OCI-LY7 (cell line): ENCODE measurements at regions not wholly inside any gene's neighbourhood (a gene's known extent, or its start where the extent isn't known, plus 50 kb on each side); places are given as distances from the start of the nearest gene placed in this dataset.
"Not testable (repeated sequence)": the region's sequence is repeated elsewhere in the genome, so short reads cannot be mapped to it uniquely, and the experiment has no call there.

Source experiments
- BruUV-seq: library from RNA; stranded (reverse); fragments of 400-500 nt; replicated peaks from 2 replicates; lab custom pipeline; 2021; lab: Mats Ljungman, UMichigan
- CTCF ChIA-PET: fragments of 300-600 bp; sonication (Branson Sonifier 250); formaldehyde crosslinking; loops from one replicate; lab custom pipeline; 2022; ENCODE audit warnings: antibody characterized with exemption; ENCODE audit not compliant: unreplicated experiment; lab: Charles Lee
- POLR2A ChIA-PET: fragments of 300-600 bp; sonication (Branson Sonifier 250); formaldehyde crosslinking; loops from one replicate; lab custom pipeline; 2022; ENCODE audit warnings: antibody characterized with exemption; lab: Charles Lee
- DNase-seq: peaks from one replicate; pipeline ENCODE4 v3.0.0-alpha.2; 2015; ENCODE audit warnings: low spot score
- H2AFZ ChIP-seq: fragments of 200-600 bp; sonication (generic), shearing (Covaris generic); 2 replicates; pipeline ENCODE4 v1.6.1; 2014; ENCODE audit warnings: mild to moderate bottlenecking, antibody characterized with exemption, low read length, moderate library complexity
- H3K27ac ChIP-seq: fragments of 200-600 bp; sonication (generic); 2 replicates; pipeline ENCODE4 v1.5.1; 2014; ENCODE audit warnings: mixed run types, low read depth, mild to moderate bottlenecking, moderate library complexity, low read length, inconsistent platforms; ENCODE audit not compliant: poor library complexity, severe bottlenecking
- H3K36me3 ChIP-seq: fragments of 200-600 bp; sonication (generic); 2 replicates; pipeline ENCODE4 v1.6.1; 2014; ENCODE audit warnings: mild to moderate bottlenecking, antibody characterized with exemption, low read length, moderate library complexity, mixed read lengths; ENCODE audit not compliant: insufficient read depth
- H3K4me1 ChIP-seq: fragments of 200-600 bp; sonication (generic); 2 replicates; pipeline ENCODE4 v1.5.1; 2014; ENCODE audit warnings: mild to moderate bottlenecking, low read length; ENCODE audit not compliant: insufficient read depth, poor library complexity, severe bottlenecking
- H3K4me2 ChIP-seq: fragments of 200-600 bp; sonication (generic); 2 replicates; pipeline ENCODE4 v1.6.1; 2014; ENCODE audit warnings: mild to moderate bottlenecking, low read length
- H3K4me3 ChIP-seq: fragments of 200-600 bp; sonication (generic); 2 replicates; pipeline ENCODE4 v1.5.1; 2014; ENCODE audit warnings: mild to moderate bottlenecking, low read depth, low read length; ENCODE audit not compliant: poor library complexity, severe bottlenecking
- H3K79me2 ChIP-seq: fragments of 200-600 bp; sonication (generic); 2 replicates; pipeline ENCODE4 v1.6.1; 2016; ENCODE audit warnings: low read depth, mild to moderate bottlenecking, low read length, moderate library complexity, mixed read lengths; ENCODE audit not compliant: insufficient read depth
- H3K9me2 ChIP-seq: fragments of 200-600 bp; sonication (generic); 2 replicates; pipeline ENCODE4 v1.6.1; 2016; ENCODE audit warnings: mild to moderate bottlenecking, low read length, mixed read lengths; ENCODE audit not compliant: insufficient read depth
- H3K9me3 ChIP-seq: fragments of 200-600 bp; sonication (generic); 2 replicates; pipeline ENCODE4 v1.6.1; 2014; ENCODE audit warnings: mild to moderate bottlenecking, mixed run types, low read length, mixed read lengths
- H4K20me1 ChIP-seq: fragments of 200-600 bp; sonication (generic); 2 replicates; pipeline ENCODE4 v1.6.1; 2014; ENCODE audit warnings: mild to moderate bottlenecking, antibody characterized with exemption, low read length, moderate library complexity, mixed read lengths; ENCODE audit not compliant: insufficient read depth
- EZH2phosphoT487 ChIP-seq: fragments of 200-600 bp; sonication (generic); IDR thresholded peaks from 2 replicates; pipeline ENCODE4 v1.6.1; 2018; ENCODE audit warnings: low read depth, borderline replicate concordance, mild to moderate bottlenecking, mixed run types, antibody characterized with exemption, low read length, moderate library complexity, mixed read lengths
- intact Hi-C: fragments of 100-400 bp; cut with micrococcal nuclease; formaldehyde crosslinking; loops from one replicate; pipeline ENCODE4 v1.10.0; 2022; ENCODE audit not compliant: unreplicated experiment
- TF ChIP-seq, protein P1 (sequence below): fragments of 200-600 bp; sonication (generic); conservative IDR thresholded peaks from 2 replicates; pipeline ENCODE4 v1.5.1; 2014; ENCODE audit warnings: mild to moderate bottlenecking, antibody characterized with exemption, low read length, moderate library complexity, mixed read lengths

DNA sequence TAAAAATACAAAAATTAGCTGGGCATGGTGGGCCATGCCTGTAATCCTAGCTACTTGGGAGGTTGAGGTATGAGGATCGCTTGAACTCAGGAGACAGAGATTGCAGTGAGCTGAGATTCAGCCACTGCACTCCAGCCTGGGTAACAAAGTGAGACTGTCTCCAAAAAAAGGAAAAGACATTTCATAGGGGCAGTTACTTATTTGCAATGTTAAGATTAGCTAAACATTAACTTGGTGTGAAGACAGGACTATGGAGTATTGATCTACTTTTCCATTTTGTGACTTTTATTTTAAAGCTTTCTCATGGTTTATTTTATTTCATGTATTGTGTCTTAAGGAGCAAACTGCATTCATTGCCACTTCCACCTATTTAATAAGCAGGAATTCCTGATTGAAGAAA is 153.0 kb downstream of the UTRN start:
- no peak for DNase-seq
- BruUV-seq: no TSS peak
- Histone ChIP-seq H3K36me3 (peaks cover 3% of the 10 kb centered on the region; the same call in 1 of the 2 replicates), H3K4me1 (no peaks in the 10 kb centered on the region), H3K79me2 (no peaks in the 10 kb centered on the region), H4K20me1 (no peaks in the 10 kb centered on the region), H2AFZ (no peak overlapping the region), H3K4me2 (no peak overlapping the region), H3K9me3 (no peaks in the 10 kb centered on the region), H3K9me2 (no peaks in the 10 kb centered on the region), H3K27ac (no peak overlapping the region), H3K4me3 (no peak overlapping the region)
- POLR2A ChIA-PET: interaction anchor here (1.3 kb wide), 1 partner anchor 9 kb away, joined by 3 read pairs; no protein-coding TSS in a partner anchor
- intact Hi-C loops: no loop called here
- no peak for TF ChIP-seq EZH2phosphoT487
- TF ChIP-seq, protein P1, sequence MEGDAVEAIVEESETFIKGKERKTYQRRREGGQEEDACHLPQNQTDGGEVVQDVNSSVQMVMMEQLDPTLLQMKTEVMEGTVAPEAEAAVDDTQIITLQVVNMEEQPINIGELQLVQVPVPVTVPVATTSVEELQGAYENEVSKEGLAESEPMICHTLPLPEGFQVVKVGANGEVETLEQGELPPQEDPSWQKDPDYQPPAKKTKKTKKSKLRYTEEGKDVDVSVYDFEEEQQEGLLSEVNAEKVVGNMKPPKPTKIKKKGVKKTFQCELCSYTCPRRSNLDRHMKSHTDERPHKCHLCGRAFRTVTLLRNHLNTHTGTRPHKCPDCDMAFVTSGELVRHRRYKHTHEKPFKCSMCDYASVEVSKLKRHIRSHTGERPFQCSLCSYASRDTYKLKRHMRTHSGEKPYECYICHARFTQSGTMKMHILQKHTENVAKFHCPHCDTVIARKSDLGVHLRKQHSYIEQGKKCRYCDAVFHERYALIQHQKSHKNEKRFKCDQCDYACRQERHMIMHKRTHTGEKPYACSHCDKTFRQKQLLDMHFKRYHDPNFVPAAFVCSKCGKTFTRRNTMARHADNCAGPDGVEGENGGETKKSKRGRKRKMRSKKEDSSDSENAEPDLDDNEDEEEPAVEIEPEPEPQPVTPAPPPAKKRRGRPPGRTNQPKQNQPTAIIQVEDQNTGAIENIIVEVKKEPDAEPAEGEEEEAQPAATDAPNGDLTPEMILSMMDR: no peak
- CTCF ChIA-PET: no interaction called here

DNA sequence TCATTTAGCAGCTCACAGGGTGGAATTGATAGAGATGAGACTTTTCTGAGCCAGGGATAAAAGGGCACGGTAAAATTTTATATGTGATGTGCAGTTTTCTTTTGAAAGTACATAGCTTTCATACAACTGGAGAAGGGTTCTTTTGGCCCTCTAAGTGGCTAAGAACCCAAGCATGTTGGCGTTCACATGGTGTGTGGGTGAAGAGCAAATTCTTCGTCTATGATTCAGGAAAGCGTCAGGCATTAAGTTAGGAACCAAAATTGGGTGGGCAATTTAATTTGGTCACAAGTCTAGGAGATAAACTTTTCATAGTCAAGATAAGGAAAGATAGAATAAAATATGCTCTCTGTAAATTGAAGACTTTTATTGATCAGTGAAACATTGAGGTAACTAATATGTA is 153.9 kb downstream of the UTRN start:
- H3K36me3 ChIP-seq: peaks cover 3% of the 10 kb centered on the region; the same call in 1 of the 2 replicates
- H3K27ac ChIP-seq: no peak overlapping the region
- H3K9me2 ChIP-seq: no peaks in the 10 kb centered on the region
- BruUV-seq: no TSS peak
- H3K79me2 ChIP-seq: no peaks in the 10 kb centered on the region
- H3K4me3 ChIP-seq: no peak overlapping the region
- H3K4me2 ChIP-seq: no peak overlapping the region
- TF ChIP-seq, protein P1: no peak
- no peak for TF ChIP-seq EZH2phosphoT487
- no peaks in the 10 kb centered on the region for H3K4me1 ChIP-seq
- no peak overlapping the region for H2AFZ ChIP-seq
- H4K20me1 ChIP-seq: no peaks in the 10 kb centered on the region
- intact Hi-C loops: no loop called here
- CTCF ChIA-PET: no interaction called here
- DNase-seq: no peak
- no peaks in the 10 kb centered on the region for H3K9me3 ChIP-seq
- POLR2A ChIA-PET: no interaction called here

DNA sequence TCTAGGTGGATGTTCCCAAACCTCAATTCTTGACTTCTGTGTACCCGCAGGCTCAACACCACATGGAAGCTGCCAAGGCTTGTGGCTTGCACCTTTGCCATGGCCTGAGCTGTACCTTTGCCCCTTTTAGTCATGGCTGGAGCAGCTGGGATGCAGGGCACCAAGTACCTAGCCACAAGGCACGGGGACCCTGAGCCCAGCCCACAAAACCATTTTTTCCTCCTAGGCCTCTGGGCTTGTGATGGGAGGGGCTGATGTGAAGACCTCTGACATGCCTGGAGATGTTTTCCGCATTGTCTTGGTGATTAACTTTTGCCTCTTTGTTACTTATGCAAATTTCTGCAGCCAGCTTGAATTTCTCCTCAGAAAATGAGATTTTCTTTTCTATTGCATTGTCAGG is 156.7 kb downstream of the UTRN start:
- H3K4me2 ChIP-seq, POLR2A ChIA-PET, H3K79me2 ChIP-seq, H3K9me3 ChIP-seq, H4K20me1 ChIP-seq, BruUV-seq, H3K9me2 ChIP-seq, CTCF ChIA-PET, DNase-seq, H3K4me3 ChIP-seq, H3K4me1 ChIP-seq, H2AFZ ChIP-seq, H3K36me3 ChIP-seq, H3K27ac ChIP-seq, intact Hi-C loops: not testable (repeated sequence)
